GM18498 (cell line): ENCODE measurements at regions not wholly inside any gene's neighbourhood (a gene's known extent, or its start where the extent isn't known, plus 50 kb on each side); places are given as distances from the start of the nearest gene placed in this dataset.
"Not testable (repeated sequence)": the region's sequence is repeated elsewhere in the genome, so short reads cannot be mapped to it uniquely, and the experiment has no call there.

ENCODE experiments used
- ATAC-seq: cut with Tn5 transposase; IDR thresholded peaks from one replicate; pipeline ENCODE4 v1.9.1; 2021; ENCODE audit warnings: mild to moderate bottlenecking, moderate library complexity; ENCODE audit not compliant: unreplicated experiment

- no peak for ATAC-seq
Measured at GRCh38 chr5:124007675-124008398, 495.9 kb downstream of the CSNK1G3 start.

DNA sequence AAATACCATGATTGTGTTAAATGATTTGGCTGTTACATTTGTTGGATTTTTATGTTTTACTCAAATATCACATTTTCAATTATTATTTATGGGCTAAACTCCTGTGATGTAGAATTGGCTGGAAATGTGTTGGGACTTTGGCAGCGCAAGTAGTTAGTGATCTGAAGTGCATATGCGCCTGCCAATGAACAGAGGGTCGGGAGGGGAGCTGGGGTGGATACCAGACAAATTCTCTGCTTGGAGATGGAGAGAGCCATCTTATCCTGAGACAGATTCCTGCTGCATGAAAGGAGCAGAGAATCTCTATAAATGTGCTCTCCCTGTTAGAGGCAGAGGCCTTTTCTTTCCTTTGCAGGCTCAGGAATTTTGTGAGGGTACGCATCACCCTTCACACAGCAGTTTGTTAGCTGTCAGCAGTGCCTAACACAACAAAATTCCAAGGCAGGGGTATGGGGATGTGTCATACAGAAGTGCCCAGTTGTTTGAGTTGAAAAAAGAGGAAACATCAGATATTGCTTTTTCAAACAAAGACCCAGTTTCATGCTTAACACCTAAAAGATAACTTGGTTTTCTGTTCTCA, 489.1 kb downstream of the CSNK1G3 start:
- ATAC-seq: no peak

DNA sequence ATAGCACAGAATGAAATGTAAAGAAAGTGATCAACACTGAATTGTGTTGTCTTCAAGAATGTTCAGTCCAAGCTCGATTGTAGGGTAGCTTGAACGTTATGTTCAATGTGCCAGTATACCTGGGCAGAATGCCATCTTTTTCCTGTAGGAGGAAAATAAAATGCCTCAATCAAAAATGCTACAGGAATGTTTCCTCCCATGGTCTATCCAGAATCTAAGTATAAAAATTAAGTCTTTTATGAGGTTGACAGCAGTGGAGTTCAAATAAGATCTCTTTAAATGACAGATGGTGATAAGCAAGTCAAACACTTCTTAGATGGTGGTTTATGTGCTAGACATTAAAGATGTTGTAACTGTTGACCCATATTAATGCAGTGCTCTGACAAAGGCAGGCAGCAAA, 488.6 kb downstream of the CSNK1G3 start:
- ATAC-seq: no peak

GRCh38 chr5:123997462-123998215, 485.7 kb downstream of the CSNK1G3 start:
- ATAC-seq: no peak

DNA sequence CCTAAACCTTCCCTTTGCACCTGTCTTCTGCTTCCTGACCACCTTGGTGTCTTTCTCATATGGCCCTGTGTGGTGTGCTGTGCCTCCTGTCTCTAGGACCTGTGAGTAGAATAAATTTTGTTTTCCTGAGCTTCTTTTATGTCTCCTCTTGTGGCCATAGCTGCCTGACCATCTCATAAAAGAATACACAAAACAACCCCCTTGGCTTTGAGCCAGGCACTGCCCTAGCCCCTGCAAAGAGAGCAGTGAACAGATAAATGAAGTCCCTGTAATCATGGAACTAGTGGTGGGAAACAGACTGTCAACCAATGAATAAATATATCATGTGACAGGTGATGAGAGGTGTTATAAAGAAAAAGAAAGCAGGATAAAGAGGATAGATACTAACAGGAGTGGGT, 485.1 kb downstream of the CSNK1G3 start:
- no peak for ATAC-seq

GRCh38 chr5:123992641-123993040, 480.7 kb downstream of the CSNK1G3 start:
- no peak for ATAC-seq

DNA sequence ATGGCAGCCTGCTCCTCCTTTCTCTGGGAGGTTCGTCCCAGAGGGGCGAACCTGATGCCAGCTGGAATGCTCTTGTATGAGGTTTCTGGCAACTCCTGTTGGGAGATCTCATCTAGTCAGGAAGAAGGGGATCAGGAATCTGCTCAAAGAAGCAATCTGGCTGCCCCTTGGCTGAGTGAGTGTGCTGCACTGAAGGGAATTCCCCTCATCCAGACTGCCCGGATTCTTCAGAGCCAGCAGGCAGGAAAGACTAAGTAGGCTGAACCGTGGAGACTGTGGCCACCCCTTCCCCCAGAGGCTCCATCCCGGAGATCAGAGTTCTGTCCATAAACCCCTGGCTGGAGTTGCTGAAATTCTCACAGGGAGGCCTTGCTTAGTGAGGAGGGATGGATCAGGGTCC, 476.0 kb downstream of the CSNK1G3 start:
- ATAC-seq: no peak

GRCh38 chr5:123976379-123977033, 464.5 kb downstream of the CSNK1G3 start:
- peak; percentile 75 for ATAC-seq

DNA sequence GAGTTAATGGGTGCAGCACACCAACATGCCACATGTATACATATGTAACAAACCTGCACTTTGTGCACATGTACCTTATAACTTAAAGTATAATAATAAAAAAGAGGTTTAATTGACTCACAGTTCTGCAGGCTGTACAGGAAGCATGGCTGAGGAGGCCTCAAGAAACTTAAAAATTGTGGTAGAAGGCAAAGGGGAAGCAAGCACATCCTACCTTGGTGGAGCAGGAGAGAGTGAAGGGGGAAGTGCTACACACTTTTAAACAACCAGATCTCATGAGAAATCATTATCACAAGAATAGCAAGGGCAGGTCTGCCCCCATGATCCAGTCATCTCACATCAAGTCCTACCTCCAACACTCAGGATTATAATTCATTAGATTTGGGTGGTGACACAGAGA, 463.5 kb downstream of the CSNK1G3 start:
- not testable (repeated sequence) for ATAC-seq

DNA sequence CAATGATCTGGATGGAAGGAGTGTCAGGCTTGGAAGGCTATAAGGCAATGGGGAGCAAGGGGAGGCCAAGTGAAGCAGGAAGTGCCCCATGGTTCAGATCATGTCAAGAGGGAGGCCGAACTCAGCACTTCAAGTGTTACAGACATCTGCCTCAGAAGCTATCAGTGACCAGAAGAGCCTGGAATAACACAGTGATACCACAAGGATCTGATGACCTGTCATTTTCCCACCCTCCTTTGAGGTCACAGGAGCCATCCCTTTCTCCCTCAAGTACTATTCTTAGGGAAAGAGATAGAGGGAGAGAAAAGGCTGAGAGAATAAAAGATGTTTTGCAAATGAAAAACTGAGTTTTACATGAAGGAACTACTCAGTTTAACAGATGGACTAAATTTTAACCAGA, 454.8 kb downstream of the CSNK1G3 start:
- ATAC-seq: no peak

DNA sequence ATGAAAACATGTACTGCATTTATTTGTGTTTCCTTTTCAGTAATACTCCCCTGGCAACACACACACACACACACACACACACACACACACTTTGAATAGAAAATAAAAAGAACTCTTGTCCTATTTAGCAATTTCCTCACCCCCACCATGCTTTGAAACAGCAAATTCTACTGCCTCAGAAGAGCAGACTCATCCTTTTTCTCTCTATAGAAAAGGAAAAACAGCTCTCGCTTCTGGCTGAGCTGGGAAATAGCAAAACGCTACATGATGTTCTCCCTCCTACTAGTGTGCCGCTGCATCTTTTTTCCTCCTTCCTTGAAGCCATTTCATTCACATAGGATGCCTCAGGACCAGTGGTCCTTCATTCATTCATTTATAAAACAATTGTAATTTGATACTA, 453.6 kb downstream of the CSNK1G3 start:
- ATAC-seq: no peak

DNA sequence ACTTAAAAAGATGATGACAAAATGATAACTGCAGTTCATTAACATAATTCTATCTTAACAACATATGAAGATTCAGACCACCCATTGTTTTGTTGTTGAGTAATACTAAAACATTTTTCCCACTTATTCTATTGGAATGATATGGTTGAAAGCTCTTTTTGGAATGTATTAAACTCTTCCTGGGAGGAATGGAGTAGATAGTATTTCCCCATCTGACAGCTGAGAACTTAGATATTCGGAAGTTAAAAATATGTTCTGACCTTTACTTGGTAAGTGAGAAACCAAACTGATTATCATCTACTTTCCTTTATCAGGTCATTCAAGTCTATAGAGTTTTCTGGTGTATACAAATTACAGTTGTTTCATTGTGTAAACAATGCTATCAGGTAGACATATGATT, 452.9 kb downstream of the CSNK1G3 start:
- ATAC-seq: no peak

GRCh38 chr5:123960526-123960925, 448.5 kb downstream of the CSNK1G3 start:
- no peak for ATAC-seq

DNA sequence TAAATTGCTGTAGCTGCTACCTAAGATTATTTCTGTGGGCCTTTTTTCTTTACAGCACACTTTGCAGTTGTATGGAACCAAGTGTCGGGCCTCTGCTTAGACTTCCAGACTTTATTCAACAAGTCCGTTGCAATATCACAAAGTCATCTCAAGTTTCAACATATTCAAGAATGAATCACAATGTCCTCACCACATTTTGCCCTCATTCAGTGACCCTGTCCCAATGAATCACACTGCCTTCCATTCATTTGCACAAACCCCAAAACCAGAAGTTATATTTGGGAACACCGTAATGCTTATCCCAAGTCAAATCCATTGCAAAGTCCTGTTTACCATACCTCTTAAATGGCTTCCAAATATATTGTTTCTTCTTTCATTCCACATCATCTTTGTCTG, 439.6 kb downstream of the CSNK1G3 start:
- no peak for ATAC-seq

DNA sequence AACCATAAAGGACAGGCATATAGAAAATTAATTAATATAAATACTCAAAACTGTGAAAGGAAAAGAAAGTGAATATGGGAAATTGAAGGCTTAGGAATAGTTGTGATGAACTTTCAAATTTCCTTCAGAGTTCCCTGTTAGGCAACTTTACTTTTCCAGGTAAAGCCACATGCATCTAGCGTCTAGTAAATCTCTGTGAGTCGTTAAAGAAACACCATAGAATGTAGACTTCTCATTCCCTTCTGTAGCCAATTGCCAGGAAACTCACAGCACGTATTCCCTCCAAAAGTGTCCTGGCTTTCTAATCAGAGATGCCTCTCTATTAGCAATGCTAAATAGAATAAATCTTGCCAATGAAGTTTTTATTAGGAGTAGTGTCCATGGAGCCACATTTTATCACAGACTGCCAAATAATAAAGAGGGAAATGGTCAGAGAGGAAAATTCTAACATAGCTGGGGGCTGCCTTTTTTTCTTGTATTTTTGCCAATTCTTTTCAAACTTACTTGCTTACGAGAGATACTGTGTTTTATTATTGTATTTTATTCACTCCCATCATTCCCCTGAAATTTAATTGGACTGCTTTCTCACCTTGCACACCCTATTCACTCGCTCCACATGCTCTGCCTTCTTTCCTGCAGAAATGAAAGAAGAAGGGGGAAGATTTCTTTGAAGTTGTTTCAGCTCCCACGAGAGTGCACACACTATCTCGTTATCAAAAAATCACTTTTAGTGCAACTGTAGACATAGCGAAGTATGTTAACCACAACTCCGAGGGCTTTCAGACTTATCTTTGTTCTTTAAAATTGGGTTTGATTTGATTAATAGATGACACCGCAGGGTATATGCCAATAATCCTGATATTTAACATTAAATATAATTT, 439.0 kb downstream of the CSNK1G3 start:
- no peak for ATAC-seq

- ATAC-seq: no peak
Measured at GRCh38 chr5:123949807-123950340, 437.9 kb downstream of the CSNK1G3 start.

DNA sequence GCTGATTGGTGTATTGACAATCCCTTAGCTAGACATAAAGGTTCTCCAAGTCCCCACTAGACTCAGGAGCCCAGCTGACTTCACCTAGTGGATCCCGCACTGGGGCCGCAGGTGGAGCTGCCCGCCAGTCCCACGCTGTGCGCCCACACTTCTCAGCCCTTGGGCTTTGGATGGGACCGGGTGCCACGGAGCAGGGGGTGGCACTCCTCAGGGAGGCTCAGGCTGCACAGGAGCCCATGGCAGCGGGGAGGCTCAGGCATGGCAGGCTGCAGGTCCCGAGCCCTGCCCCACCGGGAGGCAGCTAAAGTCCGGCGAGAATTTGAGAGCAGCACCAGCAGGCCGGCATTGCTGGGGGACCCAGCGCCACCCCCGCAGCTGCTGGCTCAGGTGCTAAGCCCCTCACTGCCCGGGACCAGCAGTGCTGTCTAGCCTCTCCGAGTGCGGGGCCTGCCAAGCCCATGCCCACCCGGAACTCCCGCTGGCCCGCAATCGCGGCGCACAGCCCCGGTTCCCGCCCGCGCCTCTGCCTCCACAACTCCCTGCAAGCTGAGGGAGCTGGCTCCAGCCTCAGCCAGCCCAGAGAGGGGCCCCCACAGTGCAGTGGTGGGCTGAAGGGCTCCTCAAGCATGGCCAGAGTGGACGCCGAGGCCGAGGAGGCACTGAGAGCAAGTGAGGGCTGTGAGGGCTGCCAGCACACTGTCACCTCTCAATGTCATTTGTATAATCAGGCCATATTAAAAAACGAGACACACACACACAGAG, 437.2 kb downstream of the CSNK1G3 start:
- no peak for ATAC-seq

DNA sequence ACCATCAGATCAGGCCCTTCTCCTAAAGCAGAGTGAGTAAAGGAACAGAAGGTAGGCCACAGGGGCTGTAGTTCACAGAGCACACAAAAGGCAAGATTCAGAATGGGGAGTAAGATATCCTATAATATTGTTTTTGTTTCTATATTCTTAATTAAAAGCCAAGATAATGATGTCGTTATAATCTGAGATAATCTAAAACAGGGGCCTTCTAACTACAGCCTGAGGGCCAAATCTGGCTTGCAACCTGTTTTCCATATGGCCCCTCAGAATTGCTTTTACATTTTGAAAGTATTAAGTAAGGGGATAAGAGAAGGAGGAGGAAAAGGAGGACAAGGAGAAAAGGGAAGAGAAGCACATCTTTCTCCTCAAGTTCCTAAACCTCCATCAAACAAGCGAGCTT, 435.8 kb downstream of the CSNK1G3 start:
- ATAC-seq: no peak

- ATAC-seq: no peak
Measured at GRCh38 chr5:123945548-123945947, 433.6 kb downstream of the CSNK1G3 start.

DNA sequence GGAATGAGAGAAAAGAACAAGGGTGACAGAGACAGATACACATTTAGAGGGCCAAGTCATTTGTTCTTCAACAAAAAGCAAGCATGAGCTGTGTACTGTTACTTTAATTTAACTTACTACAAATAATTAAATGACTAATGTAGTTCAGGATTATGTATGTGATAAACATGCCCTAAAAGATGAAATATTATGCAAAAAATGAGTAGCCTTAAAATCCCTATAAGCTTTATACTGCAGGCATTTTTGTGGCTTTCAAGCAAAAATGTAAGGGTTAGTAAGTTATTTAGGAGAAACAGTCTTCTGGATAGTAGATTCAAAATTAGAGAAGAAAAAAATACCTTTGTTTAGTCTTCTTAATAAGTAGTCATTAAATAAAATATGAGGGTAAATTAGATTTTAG, 431.2 kb downstream of the CSNK1G3 start:
- ATAC-seq: no peak
